Thyroid gland (tissue), 4 donors: ENCODE measurements at regions not wholly inside any gene's neighbourhood (a gene's known extent, or its start where the extent isn't known, plus 50 kb on each side); places are given as distances from the start of the nearest gene placed in this dataset.

Experiments
- DNase-seq, 2 donors: peaks; one replicate each; pipeline ENCODE4 v3.0.0-alpha.2; 2019
- H3K27ac ChIP-seq, 3 donors: fragments of 200-600 bp; sonication (generic); 1 replicate in 2 of 3; 2 replicates in 1 of 3; pipeline ENCODE4 v1.5.1; 2016 to 2019; ENCODE audit warnings: mild to moderate bottlenecking in 1 of 3, moderate library complexity in 1 of 3
- H3K27me3 ChIP-seq: fragments of 200-600 bp; sonication (generic); one replicate; pipeline ENCODE4 v1.5.1; 2019
- H3K36me3 ChIP-seq, 2 donors: fragments of 200-600 bp; sonication (generic); one replicate each; pipeline ENCODE4 v1.5.1; 2016 to 2019
- H3K4me1 ChIP-seq, 2 donors: fragments of 200-600 bp; sonication (generic); one replicate each; pipeline ENCODE4 v1.5.1; 2017 to 2019
- H3K4me3 ChIP-seq, 3 donors: fragments of 200-600 bp; sonication (generic); replicated peaks in 1 of 3; 1 replicate in 2 of 3; 2 replicates in 1 of 3; pipeline ENCODE4 v1.5.1; 2016; ENCODE audit warnings: mild to moderate bottlenecking in 1 of 3
- H3K9me3 ChIP-seq: fragments of 200-600 bp; sonication (generic); one replicate; pipeline ENCODE4 v1.5.1; 2017
- POLR2A ChIP-seq, 2 donors: fragments of 450-650 bp; IDR thresholded peaks; one replicate each; pipeline ENCODE4 v1.6.1; 2017; ENCODE audit warnings: antibody characterized with exemption in 2 of 2, mild to moderate bottlenecking in 2 of 2, moderate library complexity in 1 of 2
- WGBS, 2 donors: methylation state at CpG; one replicate each; pipeline ENCODE4 v1.1.5; 2017; 5-methylcytosine and 5-hydroxymethylcytosine counted together
- intact Hi-C: fragments of 100-400 bp; cut with DNase I; formaldehyde crosslinking; loops from one replicate; pipeline ENCODE4 v1.15.1; 2023
- TF ChIP-seq, protein P1 (sequence below), 6 experiments: fragments of 200-600 bp in 3 of 6; fragments of 450-650 bp in 3 of 6; sonication (generic) in 3 of 6; IDR thresholded peaks; one replicate each; pipeline ENCODE4 v1.5.1; 2016 to 2019; ENCODE audit warnings: antibody characterized with exemption in 6 of 6, mild to moderate bottlenecking in 2 of 6, inconsistent platforms in 1 of 6, moderate library complexity in 1 of 6

DNA sequence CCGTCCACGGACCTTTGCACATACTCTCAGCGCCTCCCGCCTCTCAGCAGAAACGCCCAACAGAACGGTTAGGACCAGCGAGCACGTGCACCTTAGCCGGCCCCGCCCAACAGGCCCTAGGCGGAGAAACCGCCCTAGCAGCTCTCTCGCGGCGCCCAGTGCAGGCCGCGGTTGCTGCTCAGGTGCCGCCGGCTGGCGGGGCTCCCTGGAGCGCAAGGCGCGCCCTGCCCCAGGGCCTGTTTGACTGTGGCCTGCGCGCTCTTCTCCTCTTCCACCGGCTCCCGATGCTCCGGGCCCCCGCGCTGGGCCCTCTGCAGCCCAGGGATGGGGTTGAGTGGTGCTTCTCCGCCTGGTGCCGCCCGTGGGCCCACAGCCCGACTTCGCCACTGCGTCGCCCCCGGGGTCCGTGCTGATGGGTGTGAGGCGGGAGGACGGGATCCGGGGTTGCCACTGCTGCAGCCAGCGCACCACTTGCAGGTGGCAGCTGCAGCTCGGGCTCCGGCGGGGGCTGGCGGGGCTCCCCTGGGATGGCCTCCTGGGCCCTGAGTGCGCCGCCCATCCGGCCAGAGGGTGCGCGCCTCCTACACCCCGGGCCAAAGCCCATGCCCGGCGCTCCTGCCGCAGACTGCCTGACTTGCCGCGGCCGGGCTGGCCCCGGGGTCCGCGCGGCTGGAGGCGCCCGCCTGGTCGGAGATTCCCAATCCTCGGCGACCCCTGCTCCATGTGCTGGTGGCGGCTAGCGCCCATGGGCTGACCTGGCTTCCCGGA is 1889.4 kb upstream of the CDH9 start:
- Histone ChIP-seq H3K9me3 (no peaks in the 10 kb centered on the region), H3K4me1 (no peaks in the 10 kb centered on the region), H3K27ac (no peak overlapping the region), H3K4me3 (no peak overlapping the region), H3K27me3 (no peaks in the 10 kb centered on the region), H3K36me3 (no peaks in the 10 kb centered on the region)
- intact Hi-C loops: no loop called here
- no peak for DNase-seq
- TF ChIP-seq, protein P1, sequence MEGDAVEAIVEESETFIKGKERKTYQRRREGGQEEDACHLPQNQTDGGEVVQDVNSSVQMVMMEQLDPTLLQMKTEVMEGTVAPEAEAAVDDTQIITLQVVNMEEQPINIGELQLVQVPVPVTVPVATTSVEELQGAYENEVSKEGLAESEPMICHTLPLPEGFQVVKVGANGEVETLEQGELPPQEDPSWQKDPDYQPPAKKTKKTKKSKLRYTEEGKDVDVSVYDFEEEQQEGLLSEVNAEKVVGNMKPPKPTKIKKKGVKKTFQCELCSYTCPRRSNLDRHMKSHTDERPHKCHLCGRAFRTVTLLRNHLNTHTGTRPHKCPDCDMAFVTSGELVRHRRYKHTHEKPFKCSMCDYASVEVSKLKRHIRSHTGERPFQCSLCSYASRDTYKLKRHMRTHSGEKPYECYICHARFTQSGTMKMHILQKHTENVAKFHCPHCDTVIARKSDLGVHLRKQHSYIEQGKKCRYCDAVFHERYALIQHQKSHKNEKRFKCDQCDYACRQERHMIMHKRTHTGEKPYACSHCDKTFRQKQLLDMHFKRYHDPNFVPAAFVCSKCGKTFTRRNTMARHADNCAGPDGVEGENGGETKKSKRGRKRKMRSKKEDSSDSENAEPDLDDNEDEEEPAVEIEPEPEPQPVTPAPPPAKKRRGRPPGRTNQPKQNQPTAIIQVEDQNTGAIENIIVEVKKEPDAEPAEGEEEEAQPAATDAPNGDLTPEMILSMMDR (IDR thresholded peaks at IDR 0.05): no peak
- no peak for TF ChIP-seq POLR2A (IDR thresholded peaks at IDR 0.05)
- WGBS, 2 donors: 48 to 54% methylated on average over 10 to 53 of the region's 71 CpGs

DNA sequence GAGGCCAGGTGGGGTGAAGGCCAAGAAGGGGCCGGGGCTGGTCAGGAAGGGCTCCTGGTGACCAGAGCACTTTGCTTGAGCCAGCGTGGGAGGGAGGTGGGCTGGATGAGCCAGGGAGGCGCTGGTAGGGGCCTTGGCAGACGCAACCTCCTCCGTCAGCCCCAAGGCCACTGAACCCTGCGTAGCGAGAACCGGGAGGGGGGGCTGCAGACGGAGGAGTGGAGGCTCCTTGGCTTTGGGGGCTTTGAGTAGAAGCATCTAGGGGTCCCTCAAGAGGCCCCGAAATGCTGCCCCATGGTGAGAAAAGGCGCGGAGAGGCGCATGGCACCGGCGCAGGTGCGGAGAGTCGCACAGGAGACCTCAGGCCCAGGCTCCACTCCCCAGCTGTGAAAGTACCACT is 1888.0 kb upstream of the CDH9 start:
- Histone ChIP-seq H3K4me1 (no peaks in the 10 kb centered on the region), H3K36me3 (no peaks in the 10 kb centered on the region), H3K4me3 (no peak overlapping the region), H3K9me3 (no peaks in the 10 kb centered on the region), H3K27ac (no peak overlapping the region), H3K27me3 (no peaks in the 10 kb centered on the region)
- intact Hi-C loops: no loop called here
- DNase-seq: no peak
- TF ChIP-seq POLR2A (IDR thresholded peaks at IDR 0.05): no peak
- TF ChIP-seq, protein P1 (IDR thresholded peaks at IDR 0.05): no peak
- 89 to 91% methylated on average over 16 to 17 of the region's 17 CpGs for WGBS, 2 donors

GRCh38 chr5:28917631-28918030 is 1879.2 kb upstream of the CDH9 start:
- TF ChIP-seq, protein P1 (IDR thresholded peaks at IDR 0.05): no peak
- no peak for TF ChIP-seq POLR2A (IDR thresholded peaks at IDR 0.05)
- Histone ChIP-seq H3K36me3 (no peaks in the 10 kb centered on the region), H3K4me1 (no peaks in the 10 kb centered on the region), H3K27ac (no peak overlapping the region), H3K9me3 (no peaks in the 10 kb centered on the region), H3K4me3 (no peak overlapping the region), H3K27me3 (no peaks in the 10 kb centered on the region)
- DNase-seq: no peak
- intact Hi-C loops: no loop called here
- WGBS, 2 donors: 82 to 85% methylated on average over 2 of the region's 2 CpGs

DNA sequence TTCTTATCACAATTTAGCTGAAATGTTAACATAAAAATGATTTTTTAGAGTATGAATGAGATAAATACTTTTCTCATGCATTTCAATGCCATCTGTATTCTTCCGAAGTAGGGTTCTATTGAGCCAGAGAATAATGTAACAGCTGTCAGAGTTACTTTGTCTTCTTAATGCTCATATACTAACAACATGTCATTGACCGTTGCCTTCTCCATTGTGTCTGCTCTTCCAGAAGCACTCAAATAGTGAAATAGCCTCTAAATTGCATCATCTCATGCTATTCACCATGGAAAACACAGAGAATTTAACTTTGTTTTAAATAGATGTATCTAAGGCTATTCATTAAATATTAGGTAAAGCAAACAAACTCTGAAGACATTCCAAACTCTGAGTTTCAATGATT is 1875.9 kb upstream of the CDH9 start:
- Histone ChIP-seq H3K9me3 (no peaks in the 10 kb centered on the region), H3K4me1 (no peaks in the 10 kb centered on the region), H3K27me3 (no peaks in the 10 kb centered on the region), H3K27ac (no peak overlapping the region), H3K4me3 (no peak overlapping the region), H3K36me3 (no peaks in the 10 kb centered on the region)
- DNase-seq: no peak
- intact Hi-C loops: no loop called here
- TF ChIP-seq POLR2A (IDR thresholded peaks at IDR 0.05): no peak
- TF ChIP-seq, protein P1 (IDR thresholded peaks at IDR 0.05): no peak
- WGBS, 2 donors: 81 to 83% methylated on average over 2 of the region's 2 CpGs

GRCh38 chr5:28903643-28904042 is 1865.3 kb upstream of the CDH9 start:
- no peak for DNase-seq
- H3K27me3 ChIP-seq: no peaks in the 10 kb centered on the region
- H3K36me3 ChIP-seq: no peaks in the 10 kb centered on the region
- no peaks in the 10 kb centered on the region for H3K9me3 ChIP-seq
- TF ChIP-seq POLR2A (IDR thresholded peaks at IDR 0.05): no peak
- TF ChIP-seq, protein P1 (IDR thresholded peaks at IDR 0.05): no peak
- no peak overlapping the region for H3K27ac ChIP-seq
- no peak overlapping the region for H3K4me3 ChIP-seq
- intact Hi-C loops: no loop called here
- no peaks in the 10 kb centered on the region for H3K4me1 ChIP-seq
